Esophagus muscularis mucosa (tissue), 3 donors: ENCODE measurements at regions not wholly inside any gene's neighbourhood (a gene's known extent, or its start where the extent isn't known, plus 50 kb on each side); places are given as distances from the start of the nearest gene placed in this dataset.

Experiments used
- CTCF ChIP-seq, 3 experiments: fragments of 200-600 bp in 2 of 3; fragments of 450-650 bp in 1 of 3; sonication (generic) in 2 of 3; IDR thresholded peaks; one replicate each; pipeline ENCODE4 v1.5.1; 2017 to 2019; ENCODE audit warnings: antibody characterized with exemption in 3 of 3, mild to moderate bottlenecking in 2 of 3, moderate library complexity in 1 of 3
- POLR2AphosphoS5 ChIP-seq, 2 donors: sonication (generic); formaldehyde crosslinking; IDR thresholded peaks; one replicate each; pipeline ENCODE4 v1.6.1; 2017; ENCODE audit warnings: antibody characterized with exemption in 2 of 2

GRCh38 chr5:52605317-52606313 lies 182.1 kb upstream of the ITGA1 start:
- TF ChIP-seq POLR2AphosphoS5 (IDR thresholded peaks at IDR 0.05) (no peak), CTCF (IDR thresholded peaks at IDR 0.05) (no peak)
